ENCODE measurements at regions not wholly inside any gene's neighbourhood (a gene's known extent, or its start where the extent isn't known, plus 50 kb on each side); places are given as distances from the start of the nearest gene placed in this dataset.

- TF ChIP-seq CSDC2 (CRISPR knock-in tag; IDR thresholded peaks at IDR 0.05) (no peak), OSR1 (CRISPR knock-in tag; IDR thresholded peaks at IDR 0.05) (no peak), ARNTL (CRISPR knock-in tag; IDR thresholded peaks at IDR 0.05; ENCODE audit: borderline replicate concordance, low read depth) (no peak)
Measured at GRCh38 chr2:45312275-45312674, 298.8 kb downstream of the SRBD1 start.
